Renal cortical epithelial cell (primary cell): ENCODE measurements at regions not wholly inside any gene's neighbourhood (a gene's known extent, or its start where the extent isn't known, plus 50 kb on each side); places are given as distances from the start of the nearest gene placed in this dataset.
"Not testable (repeated sequence)": the region's sequence is repeated elsewhere in the genome, so short reads cannot be mapped to it uniquely, and the experiment has no call there.

Experiments
- DNase-seq: peaks from one replicate; pipeline ENCODE4 v3.0.0-alpha.2; 2011; ENCODE audit warnings: low read depth

GRCh38 chr11:57917632-57918031 is 106.0 kb upstream of the OR9Q1 start:
- no peak for DNase-seq

- DNase-seq = no peak
These were observed 102.7 kb upstream of the OR9Q1 start for GRCh38 chr11:57920971-57921370.

- DNase-seq = no peak
These were observed 91.6 kb upstream of the OR9Q1 start for GRCh38 chr11:57932105-57932504.

- DNase-seq = no peak
These were observed 88.2 kb upstream of the OR9Q1 start for GRCh38 chr11:57935402-57936049.

GRCh38 chr11:57936050-57936418 is 87.6 kb upstream of the OR9Q1 start:
- no peak for DNase-seq

- DNase-seq = no peak
These were observed 86.2 kb upstream of the OR9Q1 start for GRCh38 chr11:57937431-57937830.

GRCh38 chr11:57938351-57938750 is 85.3 kb upstream of the OR9Q1 start:
- no peak for DNase-seq

- DNase-seq = no peak
These were observed 83.5 kb upstream of the OR9Q1 start for GRCh38 chr11:57940044-57940756.

GRCh38 chr11:57941875-57942274 is 81.8 kb upstream of the OR9Q1 start:
- DNase-seq = no peak

- DNase-seq = no peak
These were observed 80.9 kb upstream of the OR9Q1 start for GRCh38 chr11:57942808-57943207.

GRCh38 chr11:57943766-57944165 is 79.9 kb upstream of the OR9Q1 start:
- DNase-seq = not testable (repeated sequence)

GRCh38 chr11:57946628-57947027 is 77.1 kb upstream of the OR9Q1 start:
- no peak for DNase-seq

GRCh38 chr11:57964660-57965059 is 59.0 kb upstream of the OR9Q1 start:
- no peak for DNase-seq

- no peak for DNase-seq
These were observed 52.2 kb upstream of the OR9Q1 start for GRCh38 chr11:57971272-57972012.

- DNase-seq = no peak
These were observed 51.7 kb upstream of the OR9Q1 start for GRCh38 chr11:57972013-57972367.
